Stimulated activated CD8-positive, alpha-beta memory T cell treated with anti-CD3 and anti-CD28 coated beads, Interleukin-12 subunit alpha, Interleukin-12 subunit beta, amount 100 ng/mL, for 24 hours (primary cell): ENCODE measurements at regions not wholly inside any gene's neighbourhood (a gene's known extent, or its start where the extent isn't known, plus 50 kb on each side); places are given as distances from the start of the nearest gene placed in this dataset.
"Not testable (repeated sequence)": the region's sequence is repeated elsewhere in the genome, so short reads cannot be mapped to it uniquely, and the experiment has no call there.

ENCODE experiments used
- DNase-seq: peaks from one replicate; pipeline ENCODE4 v3.0.0-alpha.2; 2020; ENCODE audit errors: extremely low read depth

DNA sequence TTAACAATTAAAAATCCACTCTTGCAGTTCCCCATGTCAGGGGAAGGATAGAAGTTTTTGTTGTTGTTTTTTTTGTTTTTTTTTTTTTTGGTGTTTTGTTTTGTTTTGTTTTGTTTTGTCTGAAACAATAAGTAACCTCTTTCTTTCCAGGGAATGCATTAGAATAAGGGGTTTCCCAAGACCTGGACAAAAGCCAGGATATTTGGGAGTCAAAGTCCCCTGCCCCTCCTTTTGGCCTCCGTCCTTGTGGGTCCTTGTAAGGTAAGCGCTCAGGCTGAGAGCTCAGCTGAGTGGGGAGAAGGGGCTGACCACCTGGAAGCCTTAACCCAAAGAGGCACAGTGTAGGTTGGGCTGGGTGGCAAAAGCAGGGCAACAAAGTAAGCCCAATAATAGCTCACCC lies 515.4 kb downstream of the SOX6 start:
- no peak for DNase-seq

GRCh38 chr11:15841931-15842740 lies 514.2 kb downstream of the SOX6 start:
- DNase-seq = no peak

DNA sequence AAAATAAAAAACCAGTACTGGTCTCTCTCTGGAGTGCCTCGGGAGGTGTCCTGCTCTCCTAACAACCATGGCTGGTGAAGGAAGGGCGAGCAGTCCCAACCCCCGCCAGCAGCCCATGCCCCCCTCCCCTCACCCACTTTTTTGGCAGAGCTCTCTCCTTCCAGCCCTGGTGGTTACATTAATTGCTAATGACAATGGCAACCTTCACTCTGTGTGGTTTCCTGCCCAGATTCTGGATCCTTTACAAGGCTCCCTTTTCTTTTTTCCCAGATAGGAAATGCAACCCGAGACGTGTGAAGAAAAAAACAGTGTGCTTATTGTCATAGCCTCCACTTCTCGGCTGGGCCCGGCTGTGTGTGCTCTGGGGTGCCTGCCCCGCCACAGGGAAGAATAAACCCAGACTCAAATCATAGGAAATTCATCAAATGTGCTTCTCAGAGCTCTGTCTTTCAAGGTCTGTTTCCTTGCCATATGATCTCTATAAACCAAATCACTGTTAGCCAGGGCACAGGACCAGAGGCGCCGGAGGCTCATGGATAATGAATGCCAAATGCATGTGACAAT lies 513.0 kb downstream of the SOX6 start:
- DNase-seq = no peak

- no peak for DNase-seq
These were observed 511.1 kb downstream of the SOX6 start for GRCh38 chr11:15845261-15845660.

DNA sequence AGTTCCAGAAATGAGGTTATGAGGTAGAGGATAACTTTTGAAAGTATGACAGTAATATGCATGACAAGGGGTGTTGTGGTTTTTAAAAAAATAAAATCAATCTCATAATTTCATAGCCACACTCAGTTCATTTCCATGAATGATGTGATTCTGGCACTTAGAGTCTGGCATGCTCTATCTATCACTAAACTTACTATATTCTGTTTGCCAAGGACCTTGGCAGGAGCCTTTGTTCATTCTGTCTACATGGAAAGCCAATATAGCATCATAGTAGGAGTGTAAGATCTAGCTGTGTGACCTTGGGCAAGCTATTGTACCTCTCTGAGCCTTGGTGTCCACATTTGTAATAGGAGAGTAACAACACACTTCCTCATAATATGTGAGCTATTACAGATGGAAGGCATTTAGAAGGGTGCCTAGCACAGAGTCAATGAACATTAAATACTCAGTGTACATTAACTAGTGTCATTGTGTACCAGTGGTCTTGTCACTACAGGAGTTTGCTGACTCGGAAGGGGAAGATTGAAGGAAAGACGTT lies 507.6 kb downstream of the SOX6 start:
- DNase-seq = no peak

GRCh38 chr11:15849257-15849656 lies 507.1 kb downstream of the SOX6 start:
- no peak for DNase-seq

DNA sequence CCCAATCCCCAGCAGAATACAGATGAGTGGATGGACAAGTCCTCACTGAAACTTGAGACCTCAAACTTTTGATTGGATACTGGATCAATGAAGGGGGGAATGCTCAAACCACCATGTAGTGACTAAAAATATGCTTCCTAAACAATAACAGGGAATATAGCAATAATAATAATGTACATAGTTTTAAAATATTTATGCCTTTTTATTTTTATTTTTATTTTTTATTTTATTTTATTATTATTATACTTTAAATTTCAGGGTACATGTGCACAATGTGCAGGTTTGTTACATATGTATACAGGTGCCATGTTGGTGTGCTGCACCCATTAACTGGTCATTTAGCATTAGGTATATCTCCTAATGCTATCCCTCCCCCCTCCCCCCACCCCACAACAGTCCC lies 506.0 kb downstream of the SOX6 start:
- not testable (repeated sequence) for DNase-seq

GRCh38 chr11:15851051-15851498 lies 505.3 kb downstream of the SOX6 start:
- no peak for DNase-seq

GRCh38 chr11:15852179-15852578 lies 504.2 kb downstream of the SOX6 start:
- no peak for DNase-seq

DNA sequence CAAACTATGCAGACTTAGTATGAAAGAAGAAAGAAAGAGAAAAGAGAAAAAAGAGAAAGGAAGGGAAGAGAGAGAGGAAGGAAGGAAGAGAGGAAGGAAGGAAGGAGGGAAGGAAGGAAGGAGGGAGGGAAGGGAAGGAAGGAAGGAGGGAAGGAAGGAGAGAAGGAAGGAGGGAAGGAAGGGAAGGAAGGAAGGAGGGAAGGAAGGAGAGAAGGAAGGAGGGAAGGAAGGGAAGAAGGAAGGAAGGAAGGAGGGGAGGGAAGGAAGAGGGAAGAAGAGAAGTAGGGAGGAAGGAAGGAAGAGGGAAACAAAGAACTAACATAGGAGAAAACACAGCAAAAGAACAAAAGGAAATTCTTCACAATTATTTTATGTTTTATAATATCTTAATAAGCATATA lies 502.1 kb downstream of the SOX6 start:
- no peak for DNase-seq

GRCh38 chr11:15858881-15859280 lies 497.5 kb downstream of the SOX6 start:
- DNase-seq = no peak

DNA sequence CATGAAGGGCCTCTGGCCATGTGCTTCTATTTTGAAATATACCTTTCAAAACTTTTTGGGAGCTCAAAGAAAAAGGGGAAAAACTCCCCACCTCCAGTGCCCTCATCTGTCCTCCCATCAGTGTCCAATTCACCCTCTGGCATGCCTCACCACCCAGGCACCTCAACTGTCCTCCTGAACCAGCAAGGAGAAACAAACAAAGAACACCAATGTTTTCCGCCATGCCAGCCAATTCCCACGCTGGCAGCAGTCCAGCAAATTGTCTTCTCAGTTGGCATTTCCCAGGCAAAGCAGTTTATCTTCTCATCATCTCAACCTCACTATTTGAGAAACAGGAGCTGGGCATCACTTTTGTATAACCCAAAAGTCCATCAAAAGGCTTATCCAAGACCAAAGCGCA lies 496.9 kb downstream of the SOX6 start:
- no peak for DNase-seq

- DNase-seq = no peak
These were observed 495.1 kb downstream of the SOX6 start for GRCh38 chr11:15861256-15861655.

GRCh38 chr11:15863411-15863810 lies 492.9 kb downstream of the SOX6 start:
- no peak for DNase-seq

- DNase-seq = no peak
These were observed 492.1 kb downstream of the SOX6 start for GRCh38 chr11:15864026-15864805.

DNA sequence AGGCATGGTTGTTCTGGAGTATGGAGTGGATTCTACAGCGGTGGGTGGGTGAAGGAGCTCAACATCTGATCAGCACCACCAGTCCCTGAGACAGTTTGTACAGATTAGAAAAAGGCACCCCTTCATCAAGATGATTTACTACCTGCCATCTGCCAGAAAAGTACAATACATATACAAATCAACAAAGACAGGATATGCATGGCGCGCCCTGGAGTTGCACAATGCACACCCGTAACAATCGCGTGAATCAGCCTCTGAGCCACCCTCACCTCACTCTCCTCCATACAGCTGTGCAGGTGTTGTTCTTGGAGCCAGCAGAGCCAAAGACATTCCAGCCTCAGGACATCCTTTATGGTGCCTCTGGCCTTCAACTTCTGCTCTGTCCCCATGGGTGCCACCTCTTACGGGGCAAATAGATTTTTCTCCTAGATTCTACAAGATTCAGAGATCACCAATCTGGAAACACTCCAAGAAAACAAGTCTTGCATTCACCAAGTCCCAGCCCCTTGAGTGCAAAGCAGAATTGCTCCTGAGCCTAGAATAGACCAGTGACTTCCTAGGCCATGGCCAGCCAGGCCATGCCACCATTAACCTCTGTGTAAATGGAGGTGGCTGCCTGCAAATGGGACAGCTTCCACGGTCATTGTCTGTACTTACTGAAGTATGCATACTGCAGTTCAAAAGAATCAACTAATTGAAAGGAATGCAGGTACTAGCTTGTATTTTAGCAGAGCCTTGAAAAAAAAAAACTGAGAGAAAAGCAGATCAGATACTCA lies 490.9 kb downstream of the SOX6 start:
- DNase-seq = no peak

- DNase-seq = no peak
These were observed 488.5 kb downstream of the SOX6 start for GRCh38 chr11:15867871-15868270.

GRCh38 chr11:15870911-15871310 lies 485.4 kb downstream of the SOX6 start:
- no peak for DNase-seq

DNA sequence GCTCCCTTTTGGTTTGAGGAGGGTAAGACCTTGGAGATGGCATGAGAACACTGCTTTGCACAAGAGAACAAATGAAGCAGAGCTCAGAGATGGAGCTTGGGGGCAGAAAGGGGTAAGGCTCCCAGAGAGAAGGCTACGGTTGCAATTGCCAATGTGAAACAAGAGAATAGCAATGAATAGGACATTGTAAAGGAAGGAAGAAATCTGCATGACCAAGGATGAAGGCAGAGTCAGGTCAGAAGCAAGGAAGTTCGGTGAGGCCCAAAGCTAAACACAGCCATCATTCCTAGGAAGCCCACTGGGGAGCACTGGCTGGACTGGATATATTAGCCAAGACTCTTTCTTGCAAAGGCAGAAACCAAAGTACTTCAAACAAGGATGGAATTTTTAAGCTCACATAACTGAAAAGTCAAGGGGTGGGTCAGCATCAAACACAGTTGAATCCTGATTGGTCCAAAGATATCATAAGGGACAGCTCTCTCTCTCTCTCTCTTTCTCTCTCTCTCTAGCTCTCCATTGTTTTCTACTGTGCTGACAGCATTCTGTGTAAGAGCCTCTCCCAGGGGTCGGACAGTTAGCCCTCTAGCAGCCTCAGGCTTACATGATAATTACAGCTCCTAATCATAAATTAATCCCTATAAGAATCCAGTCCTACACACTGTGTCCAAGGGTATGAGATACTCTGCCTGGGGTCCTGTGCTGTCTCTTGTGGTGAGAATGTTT lies 484.3 kb downstream of the SOX6 start:
- DNase-seq = no peak

GRCh38 chr11:15873501-15873900 lies 482.8 kb downstream of the SOX6 start:
- DNase-seq = no peak

- DNase-seq = no peak
These were observed 481.6 kb downstream of the SOX6 start for GRCh38 chr11:15874704-15875103.
